PC-9 (cell line): ENCODE measurements at regions not wholly inside any gene's neighbourhood (a gene's known extent, or its start where the extent isn't known, plus 50 kb on each side); places are given as distances from the start of the nearest gene placed in this dataset.

Experiments used
- BruUV-seq: library from RNA; stranded (reverse); fragments of 400-500 nt; replicated peaks from 2 replicates; lab custom pipeline; 2021; lab: Mats Ljungman, UMichigan
- CTCF ChIA-PET: fragments of 300-600 bp; sonication (Branson Sonifier 250); formaldehyde crosslinking; loops from one replicate; lab custom pipeline; 2022; ENCODE audit warnings: antibody characterized with exemption; lab: Charles Lee
- POLR2A ChIA-PET: fragments of 300-600 bp; sonication (Branson Sonifier 250); formaldehyde crosslinking; loops from one replicate; lab custom pipeline; 2022; ENCODE audit warnings: antibody characterized with exemption; ENCODE audit not compliant: unreplicated experiment; lab: Charles Lee
- DNase-seq, 2 experiments: peaks; one replicate each; pipeline versions ENCODE4 v3.0.0 to v3.0.0-alpha.2; 2015 to 2022; ENCODE audit warnings: mixed read lengths in 1 of 2
- H2AFZ ChIP-seq: fragments of 200-600 bp; sonication (generic); 2 replicates; pipeline ENCODE4 v1.8.1; 2017; ENCODE audit warnings: antibody characterized with exemption
- H3F3A ChIP-seq: fragments of 200-600 bp; sonication (generic); 2 replicates; pipeline ENCODE4 v1.8.1; 2017; ENCODE audit warnings: antibody characterized with exemption, mild to moderate bottlenecking, low read depth; ENCODE audit not compliant: insufficient read depth
- H3K27ac ChIP-seq: fragments of 200-600 bp; sonication (generic); 2 replicates; pipeline ENCODE4 v1.6.1; 2016; ENCODE audit warnings: mixed run types
- H3K27me3 ChIP-seq: fragments of 200-600 bp; sonication (generic); 2 replicates; pipeline ENCODE4 v1.6.1; 2016; ENCODE audit warnings: low read depth, mixed run types; ENCODE audit not compliant: insufficient read depth
- H3K36me3 ChIP-seq: fragments of 200-600 bp; sonication (generic); 2 replicates; pipeline ENCODE4 v1.6.1; 2016; ENCODE audit warnings: low read depth, mixed run types
- H3K4me1 ChIP-seq: fragments of 200-600 bp; sonication (generic); replicated peaks from 2 replicates; pipeline ENCODE4 v1.6.1; 2016; ENCODE audit warnings: mixed run types; ENCODE audit not compliant: insufficient read depth
- H3K4me2 ChIP-seq: fragments of 200-600 bp; sonication (generic); 2 replicates; pipeline ENCODE4 v1.6.1; 2017; ENCODE audit warnings: mixed run types
- H3K4me3 ChIP-seq: fragments of 200-600 bp; sonication (generic); 2 replicates; pipeline ENCODE4 v1.6.1; 2016; ENCODE audit warnings: mixed run types
- H3K79me2 ChIP-seq: fragments of 200-600 bp; sonication (generic); 2 replicates; pipeline ENCODE4 v1.6.1; 2017; ENCODE audit warnings: low read depth, mixed run types
- H3K9me2 ChIP-seq: fragments of 200-600 bp; sonication (generic); 2 replicates; pipeline ENCODE4 v1.8.1; 2017; ENCODE audit warnings: mild to moderate bottlenecking; ENCODE audit not compliant: insufficient read depth
- H3K9me3 ChIP-seq: fragments of 200-600 bp; sonication (generic); 2 replicates; pipeline ENCODE4 v1.8.1; 2016; ENCODE audit warnings: low read depth; ENCODE audit not compliant: insufficient read depth
- H4K20me1 ChIP-seq: fragments of 200-600 bp; sonication (generic); 2 replicates; pipeline ENCODE4 v1.8.1; 2017; ENCODE audit not compliant: insufficient read depth
- EZH2 ChIP-seq: fragments of 200-600 bp; sonication (generic); IDR thresholded peaks from 2 replicates; pipeline ENCODE4 v1.8.0; 2017; ENCODE audit warnings: antibody characterized with exemption, low read depth
- intact Hi-C: fragments of 100-400 bp; cut with micrococcal nuclease; formaldehyde crosslinking; loops from one replicate; pipeline ENCODE4 v1.10.0; 2022; ENCODE audit not compliant: unreplicated experiment
- TF ChIP-seq, protein P1 (sequence below): fragments of 200-600 bp; sonication (generic); conservative IDR thresholded peaks from 2 replicates; pipeline ENCODE4 v1.6.1; 2017; ENCODE audit warnings: mixed run types, antibody characterized with exemption, mild to moderate bottlenecking, moderate library complexity

DNA sequence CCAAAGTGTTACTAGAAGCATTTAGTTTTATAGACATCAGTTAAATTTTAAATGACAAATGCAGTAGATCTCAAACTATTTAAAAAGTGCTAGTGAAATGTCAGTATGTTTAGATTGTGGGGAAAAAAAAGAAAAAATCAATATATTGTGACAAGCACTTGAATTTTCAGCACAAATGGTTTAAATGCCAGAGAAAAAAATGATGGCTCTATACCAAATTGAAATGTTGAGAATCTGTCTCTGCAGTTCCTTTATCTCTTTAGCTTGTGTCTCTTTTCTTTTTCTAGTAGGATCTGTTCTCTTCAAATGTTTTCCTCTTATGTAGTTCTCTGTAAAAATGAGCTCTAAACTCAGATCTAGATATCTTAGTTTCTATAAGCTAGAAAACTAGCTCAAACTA, 682.6 kb upstream of the GCFC2 start:
- Histone ChIP-seq H3K4me1 (no peaks in the 10 kb centered on the region), H3K9me2 (no peaks in the 10 kb centered on the region), H3F3A (no peaks in the 10 kb centered on the region), H2AFZ (no peak overlapping the region), H4K20me1 (no peaks in the 10 kb centered on the region), H3K9me3 (no peaks in the 10 kb centered on the region), H3K4me3 (no peak overlapping the region), H3K27ac (no peak overlapping the region), H3K4me2 (no peak overlapping the region), H3K79me2 (no peaks in the 10 kb centered on the region), H3K27me3 (no peaks in the 10 kb centered on the region), H3K36me3 (no peaks in the 10 kb centered on the region)
- CTCF ChIA-PET: no interaction called here
- intact Hi-C loops: no loop called here
- POLR2A ChIA-PET: no interaction called here
- BruUV-seq: no TSS peak
- no peak for TF ChIP-seq EZH2
- TF ChIP-seq, protein P1, sequence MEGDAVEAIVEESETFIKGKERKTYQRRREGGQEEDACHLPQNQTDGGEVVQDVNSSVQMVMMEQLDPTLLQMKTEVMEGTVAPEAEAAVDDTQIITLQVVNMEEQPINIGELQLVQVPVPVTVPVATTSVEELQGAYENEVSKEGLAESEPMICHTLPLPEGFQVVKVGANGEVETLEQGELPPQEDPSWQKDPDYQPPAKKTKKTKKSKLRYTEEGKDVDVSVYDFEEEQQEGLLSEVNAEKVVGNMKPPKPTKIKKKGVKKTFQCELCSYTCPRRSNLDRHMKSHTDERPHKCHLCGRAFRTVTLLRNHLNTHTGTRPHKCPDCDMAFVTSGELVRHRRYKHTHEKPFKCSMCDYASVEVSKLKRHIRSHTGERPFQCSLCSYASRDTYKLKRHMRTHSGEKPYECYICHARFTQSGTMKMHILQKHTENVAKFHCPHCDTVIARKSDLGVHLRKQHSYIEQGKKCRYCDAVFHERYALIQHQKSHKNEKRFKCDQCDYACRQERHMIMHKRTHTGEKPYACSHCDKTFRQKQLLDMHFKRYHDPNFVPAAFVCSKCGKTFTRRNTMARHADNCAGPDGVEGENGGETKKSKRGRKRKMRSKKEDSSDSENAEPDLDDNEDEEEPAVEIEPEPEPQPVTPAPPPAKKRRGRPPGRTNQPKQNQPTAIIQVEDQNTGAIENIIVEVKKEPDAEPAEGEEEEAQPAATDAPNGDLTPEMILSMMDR: no peak
- no peak for DNase-seq

GRCh38 chr2:76391678-76392077, 681.0 kb upstream of the GCFC2 start:
- Histone ChIP-seq H3F3A (no peaks in the 10 kb centered on the region), H3K4me1 (no peaks in the 10 kb centered on the region), H3K27ac (no peak overlapping the region), H4K20me1 (no peaks in the 10 kb centered on the region), H3K4me2 (no peak overlapping the region), H3K4me3 (no peak overlapping the region), H3K27me3 (no peaks in the 10 kb centered on the region), H3K79me2 (no peaks in the 10 kb centered on the region), H3K9me2 (no peaks in the 10 kb centered on the region), H2AFZ (no peak overlapping the region), H3K9me3 (no peaks in the 10 kb centered on the region), H3K36me3 (no peaks in the 10 kb centered on the region)
- BruUV-seq: no TSS peak
- ChIA-PET CTCF (no interaction called here), POLR2A (no interaction called here)
- no peak for DNase-seq
- TF ChIP-seq EZH2: no peak
- intact Hi-C loops: no loop called here

DNA sequence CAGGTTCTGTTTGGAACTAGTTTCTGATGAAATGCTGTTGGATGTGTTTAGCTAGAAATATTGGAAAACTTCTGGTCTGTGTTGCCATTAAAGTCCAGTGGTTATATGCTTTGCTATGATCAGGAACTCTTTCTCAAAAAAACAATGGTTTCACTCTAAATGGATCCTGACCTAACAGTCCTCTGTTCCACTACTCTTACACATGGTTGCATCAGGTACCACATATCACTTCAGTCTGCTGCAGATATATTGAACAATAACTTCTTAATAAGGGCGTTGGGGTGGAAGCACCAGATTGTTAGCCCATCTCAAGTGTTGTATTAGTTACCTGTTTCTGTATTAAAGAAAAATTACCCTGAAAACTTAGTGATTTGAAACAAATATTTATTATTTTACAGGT, 676.6 kb upstream of the GCFC2 start:
- Histone ChIP-seq H3K9me3 (no peaks in the 10 kb centered on the region), H3K36me3 (no peaks in the 10 kb centered on the region), H3K79me2 (no peaks in the 10 kb centered on the region), H2AFZ (no peak overlapping the region), H3K4me1 (no peaks in the 10 kb centered on the region), H3K9me2 (no peaks in the 10 kb centered on the region), H3K4me3 (no peak overlapping the region), H3K27me3 (0 out of 2 replicates have a peak, but pooled peaks cover 3% of the 10 kb centered on the region), H4K20me1 (no peaks in the 10 kb centered on the region), H3F3A (no peaks in the 10 kb centered on the region), H3K4me2 (no peak overlapping the region), H3K27ac (no peak overlapping the region)
- CTCF ChIA-PET: no interaction called here
- no peak for DNase-seq
- TF ChIP-seq, protein P1: no peak
- TF ChIP-seq EZH2: no peak
- POLR2A ChIA-PET: no interaction called here
- BruUV-seq: no TSS peak
- intact Hi-C loops: no loop called here

DNA sequence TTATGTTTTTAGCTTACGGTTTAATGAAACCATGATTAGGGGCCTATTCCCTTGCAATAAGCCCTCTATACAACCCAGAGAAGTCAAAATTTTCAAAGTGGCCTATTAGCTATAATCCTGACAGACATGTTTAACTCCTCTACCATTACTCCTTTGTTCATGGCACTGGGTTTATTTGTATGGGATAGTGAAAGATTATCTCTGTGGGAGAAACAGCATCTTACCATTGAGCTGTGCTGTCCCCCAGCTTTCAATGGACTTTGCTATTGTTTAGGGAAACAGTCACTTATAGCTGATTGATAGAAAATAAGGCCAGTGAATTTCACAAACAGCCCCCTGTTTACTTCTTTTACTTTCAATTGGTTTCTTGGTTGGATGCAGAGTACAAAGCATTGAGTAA, 675.2 kb upstream of the GCFC2 start:
- intact Hi-C loops: no loop called here
- ChIA-PET POLR2A (no interaction called here), CTCF (no interaction called here)
- no peaks in the 10 kb centered on the region for H3K79me2 ChIP-seq
- no peaks in the 10 kb centered on the region for H3K9me2 ChIP-seq
- H3K4me2 ChIP-seq: no peak overlapping the region
- H2AFZ ChIP-seq: no peak overlapping the region
- no peaks in the 10 kb centered on the region for H3F3A ChIP-seq
- no TSS peak for BruUV-seq
- H3K27ac ChIP-seq: no peak overlapping the region
- no peaks in the 10 kb centered on the region for H3K4me1 ChIP-seq
- TF ChIP-seq EZH2: no peak
- TF ChIP-seq, protein P1: no peak
- H3K9me3 ChIP-seq: no peaks in the 10 kb centered on the region
- no peak for DNase-seq
- H3K36me3 ChIP-seq: no peaks in the 10 kb centered on the region
- no peaks in the 10 kb centered on the region for H4K20me1 ChIP-seq
- H3K27me3 ChIP-seq: 0 out of 2 replicates have a peak, but pooled peaks cover 3% of the 10 kb centered on the region
- H3K4me3 ChIP-seq: no peak overlapping the region
